ENCODE measurements at regions not wholly inside any gene's neighbourhood (a gene's known extent, or its start where the extent isn't known, plus 50 kb on each side); places are given as distances from the start of the nearest gene placed in this dataset.

DNA sequence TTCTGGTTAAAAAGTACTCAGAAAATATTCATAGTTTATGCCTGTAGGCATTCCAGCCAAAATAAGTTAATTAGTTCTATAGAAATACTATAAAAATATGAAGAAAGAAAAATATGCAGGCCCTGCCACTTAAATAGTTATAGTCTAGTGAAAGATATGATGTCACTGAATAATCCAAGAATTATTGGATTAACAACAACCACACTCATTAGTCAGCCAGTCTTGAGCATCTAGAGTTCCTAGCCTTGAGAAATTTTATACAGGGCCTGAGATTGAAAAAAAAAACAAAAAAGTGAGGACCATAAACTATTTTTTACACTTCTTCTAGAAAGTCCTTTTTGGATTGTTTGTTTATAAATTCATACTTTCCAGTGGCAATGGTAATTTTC is 823.0 kb downstream of the FAT4 start:
- Histone ChIP-seq H4K20me1 (ENCODE audit: control insufficient read depth, insufficient read depth, low read depth, low read length) (no peaks in the 10 kb centered on the region), H3K9me2 (replicated peaks; ENCODE audit: control insufficient read depth, low read length) (no peaks in the 10 kb centered on the region), H3K4me2 (ENCODE audit: low read length) (no peak overlapping the region), H3K27ac (ENCODE audit: low read depth, low read length) (no peak overlapping the region), H3K9me3 (ENCODE audit: control insufficient read depth, insufficient read depth, low read length) (no peaks in the 10 kb centered on the region), H3F3A (ENCODE audit: control insufficient read depth, insufficient read depth) (no peaks in the 10 kb centered on the region), H3K27me3 (ENCODE audit: control insufficient read depth, low read length) (no peaks in the 10 kb centered on the region), H3K79me2 (ENCODE audit: control insufficient read depth, low read length) (no peaks in the 10 kb centered on the region), H3K4me1 (ENCODE audit: control insufficient read depth, low read length) (no peaks in the 10 kb centered on the region), H3K4me3 (ENCODE audit: low read length) (no peak overlapping the region), H3K36me3 (ENCODE audit: control insufficient read depth, low read length) (no peaks in the 10 kb centered on the region)
- TF ChIP-seq, protein P1, sequence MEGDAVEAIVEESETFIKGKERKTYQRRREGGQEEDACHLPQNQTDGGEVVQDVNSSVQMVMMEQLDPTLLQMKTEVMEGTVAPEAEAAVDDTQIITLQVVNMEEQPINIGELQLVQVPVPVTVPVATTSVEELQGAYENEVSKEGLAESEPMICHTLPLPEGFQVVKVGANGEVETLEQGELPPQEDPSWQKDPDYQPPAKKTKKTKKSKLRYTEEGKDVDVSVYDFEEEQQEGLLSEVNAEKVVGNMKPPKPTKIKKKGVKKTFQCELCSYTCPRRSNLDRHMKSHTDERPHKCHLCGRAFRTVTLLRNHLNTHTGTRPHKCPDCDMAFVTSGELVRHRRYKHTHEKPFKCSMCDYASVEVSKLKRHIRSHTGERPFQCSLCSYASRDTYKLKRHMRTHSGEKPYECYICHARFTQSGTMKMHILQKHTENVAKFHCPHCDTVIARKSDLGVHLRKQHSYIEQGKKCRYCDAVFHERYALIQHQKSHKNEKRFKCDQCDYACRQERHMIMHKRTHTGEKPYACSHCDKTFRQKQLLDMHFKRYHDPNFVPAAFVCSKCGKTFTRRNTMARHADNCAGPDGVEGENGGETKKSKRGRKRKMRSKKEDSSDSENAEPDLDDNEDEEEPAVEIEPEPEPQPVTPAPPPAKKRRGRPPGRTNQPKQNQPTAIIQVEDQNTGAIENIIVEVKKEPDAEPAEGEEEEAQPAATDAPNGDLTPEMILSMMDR (IDR thresholded peaks at IDR 0.05; ENCODE audit: low read depth, low read length, poor library complexity, severe bottlenecking): no peak
- TF ChIP-seq EZH2phosphoT487 (IDR thresholded peaks at IDR 0.05; ENCODE audit: borderline replicate concordance, low read length): no peak

DNA sequence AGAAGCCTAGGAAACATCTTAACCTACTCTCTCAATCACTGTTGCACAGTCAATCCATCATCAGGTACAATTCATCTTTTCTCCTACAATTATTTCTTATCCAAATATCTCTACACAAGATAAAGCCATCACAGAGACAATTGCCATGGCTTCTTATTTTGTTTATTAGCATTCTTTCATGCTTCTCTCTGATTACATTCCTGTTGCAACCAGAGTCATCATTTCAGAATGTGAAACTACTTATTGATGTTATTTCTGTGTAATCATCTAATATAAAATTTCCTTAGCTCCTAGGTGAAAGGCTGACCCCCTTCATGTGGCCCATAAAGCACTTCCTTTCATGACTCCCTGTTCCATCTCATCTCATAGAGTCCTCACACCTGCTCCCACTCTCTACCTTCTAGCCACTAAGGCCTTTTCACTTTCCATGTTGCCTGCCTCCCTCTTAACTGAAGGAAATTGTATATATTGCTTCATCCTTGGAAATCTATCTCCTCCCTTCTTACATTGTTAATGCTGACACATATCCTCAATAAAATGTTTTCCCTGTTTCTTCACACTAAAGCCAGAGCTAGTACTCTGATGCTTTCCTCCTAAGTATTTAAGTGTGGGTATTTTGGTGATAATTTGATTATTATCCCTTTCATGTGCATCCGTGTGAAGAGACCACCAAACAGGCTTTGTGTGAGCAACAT is 829.9 kb downstream of the FAT4 start:
- Histone ChIP-seq H3K27me3 (ENCODE audit: control insufficient read depth, low read length) (no peaks in the 10 kb centered on the region), H3K4me1 (ENCODE audit: control insufficient read depth, low read length) (no peaks in the 10 kb centered on the region), H3K4me2 (ENCODE audit: low read length) (no peak overlapping the region), H4K20me1 (ENCODE audit: control insufficient read depth, insufficient read depth, low read depth, low read length) (no peaks in the 10 kb centered on the region), H3F3A (ENCODE audit: control insufficient read depth, insufficient read depth) (no peaks in the 10 kb centered on the region), H3K36me3 (ENCODE audit: control insufficient read depth, low read length) (no peaks in the 10 kb centered on the region), H3K27ac (ENCODE audit: low read depth, low read length) (no peak overlapping the region), H3K9me3 (ENCODE audit: control insufficient read depth, insufficient read depth, low read length) (no peaks in the 10 kb centered on the region), H3K9me2 (replicated peaks; ENCODE audit: control insufficient read depth, low read length) (no peaks in the 10 kb centered on the region), H3K4me3 (ENCODE audit: low read length) (no peak overlapping the region), H3K79me2 (ENCODE audit: control insufficient read depth, low read length) (no peaks in the 10 kb centered on the region)
- TF ChIP-seq EZH2phosphoT487 (IDR thresholded peaks at IDR 0.05; ENCODE audit: borderline replicate concordance, low read length): no peak
- TF ChIP-seq, protein P1 (IDR thresholded peaks at IDR 0.05; ENCODE audit: low read depth, low read length, poor library complexity, severe bottlenecking): no peak

DNA sequence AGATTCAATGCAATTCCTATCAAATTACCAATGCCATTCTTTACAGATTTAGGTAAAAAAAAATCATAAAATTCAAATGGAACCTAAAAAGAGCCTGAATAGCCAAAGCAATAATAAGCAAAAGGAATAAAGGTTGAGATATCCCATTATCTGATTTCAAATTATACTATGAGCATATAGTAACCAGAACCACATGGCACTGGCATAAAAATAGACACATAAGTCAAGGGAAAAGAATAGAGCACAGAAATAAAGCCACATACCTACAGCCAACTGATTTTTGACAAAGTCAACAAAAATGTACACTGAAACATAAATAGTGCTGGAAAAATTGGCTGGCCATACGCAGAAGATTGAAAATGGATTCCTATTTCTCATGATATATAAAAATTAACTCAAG is 853.7 kb downstream of the FAT4 start:
- no peaks in the 10 kb centered on the region for H3F3A ChIP-seq (ENCODE audit: control insufficient read depth, insufficient read depth)
- H3K4me3 ChIP-seq (ENCODE audit: low read length): no peak overlapping the region
- H3K36me3 ChIP-seq (ENCODE audit: control insufficient read depth, low read length): no peaks in the 10 kb centered on the region
- no peak overlapping the region for H3K27ac ChIP-seq (ENCODE audit: low read depth, low read length)
- H3K9me3 ChIP-seq (ENCODE audit: control insufficient read depth, insufficient read depth, low read length): no peaks in the 10 kb centered on the region
- H3K9me2 ChIP-seq (replicated peaks; ENCODE audit: control insufficient read depth, low read length): no peaks in the 10 kb centered on the region
- no peak overlapping the region for H3K4me2 ChIP-seq (ENCODE audit: low read length)
- TF ChIP-seq, protein P1 (IDR thresholded peaks at IDR 0.05; ENCODE audit: low read depth, low read length, poor library complexity, severe bottlenecking): no peak
- TF ChIP-seq EZH2phosphoT487 (IDR thresholded peaks at IDR 0.05; ENCODE audit: borderline replicate concordance, low read length): no peak
- no peaks in the 10 kb centered on the region for H3K4me1 ChIP-seq (ENCODE audit: control insufficient read depth, low read length)
- H4K20me1 ChIP-seq (ENCODE audit: control insufficient read depth, insufficient read depth, low read depth, low read length): no peaks in the 10 kb centered on the region
- H3K27me3 ChIP-seq (ENCODE audit: control insufficient read depth, low read length): no peaks in the 10 kb centered on the region
- no peaks in the 10 kb centered on the region for H3K79me2 ChIP-seq (ENCODE audit: control insufficient read depth, low read length)
